Ishikawa (cell line): ENCODE measurements at regions not wholly inside any gene's neighbourhood (a gene's known extent, or its start where the extent isn't known, plus 50 kb on each side); places are given as distances from the start of the nearest gene placed in this dataset.

Experiments
- CEBPB ChIP-seq: IDR thresholded peaks from 2 replicates; pipeline ENCODE4 v1.6.1; 2012
- CREB1 ChIP-seq: IDR thresholded peaks from 2 replicates; pipeline ENCODE4 v1.6.1; 2012; ENCODE audit warnings: low read depth
- EGR1 ChIP-seq: IDR thresholded peaks from 2 replicates; pipeline ENCODE4 v1.6.1; 2012
- EP300 ChIP-seq: IDR thresholded peaks from 2 replicates; pipeline ENCODE4 v1.6.1; 2012; ENCODE audit warnings: borderline replicate concordance
- FOXM1 ChIP-seq: IDR thresholded peaks from 2 replicates; pipeline ENCODE4 v1.6.1; 2012; ENCODE audit warnings: low read depth, borderline replicate concordance
- MAX ChIP-seq: IDR thresholded peaks from 2 replicates; pipeline ENCODE4 v1.6.1; 2012
- NFIC ChIP-seq: IDR thresholded peaks from 2 replicates; pipeline ENCODE4 v1.6.1; 2012
- RAD21 ChIP-seq: IDR thresholded peaks from 2 replicates; pipeline ENCODE4 v1.6.1; 2012; ENCODE audit warnings: low read depth
- REST ChIP-seq: IDR thresholded peaks from 2 replicates; pipeline ENCODE4 v1.6.1; 2012; ENCODE audit warnings: low read depth, mild to moderate bottlenecking
- TAF1 ChIP-seq: IDR thresholded peaks from 2 replicates; pipeline ENCODE4 v1.6.1; 2012; ENCODE audit warnings: low read depth, mild to moderate bottlenecking
- TCF12 ChIP-seq: IDR thresholded peaks from 2 replicates; pipeline ENCODE4 v1.6.1; 2012; ENCODE audit warnings: low read depth
- TEAD4 ChIP-seq: IDR thresholded peaks from 2 replicates; pipeline ENCODE4 v1.6.1; 2012
- USF1 ChIP-seq: IDR thresholded peaks from 2 replicates; pipeline ENCODE4 v1.6.1; 2012
- YY1 ChIP-seq: IDR thresholded peaks from 2 replicates; pipeline ENCODE4 v1.6.1; 2012; ENCODE audit warnings: low read depth
- ZBTB7A ChIP-seq: IDR thresholded peaks from 2 replicates; pipeline ENCODE4 v1.6.1; 2012; ENCODE audit warnings: low read depth

GRCh38 chr10:59595593-59595992 is 114.1 kb downstream of the SLC16A9 start:
- TF ChIP-seq YY1, result no peak

- TF ChIP-seq REST (no peak), TEAD4 (no peak), TCF12 (no peak), MAX (no peak), RAD21 (no peak), CREB1 (no peak), USF1 (no peak), CEBPB (no peak), EGR1 (no peak), NFIC (no peak)
Measured at GRCh38 chr10:59593768-59594167, 115.9 kb downstream of the SLC16A9 start.

GRCh38 chr10:59589796-59590195 is 119.9 kb downstream of the SLC16A9 start:
- TF ChIP-seq REST (no peak), RAD21 (no peak), YY1 (no peak), USF1 (no peak), TEAD4 (no peak), ZBTB7A (no peak), TCF12 (no peak), EP300 (no peak), MAX (no peak), EGR1 (no peak), NFIC (no peak), CREB1 (no peak), TAF1 (no peak)

GRCh38 chr10:59588791-59589190 is 120.9 kb downstream of the SLC16A9 start:
- TF ChIP-seq USF1, result no peak
- TF ChIP-seq CEBPB, result no peak
- no peak for TF ChIP-seq RAD21
- no peak for TF ChIP-seq REST
- TF ChIP-seq MAX, result no peak
- TF ChIP-seq FOXM1, result no peak
- no peak for TF ChIP-seq YY1

- TF ChIP-seq EGR1 (no peak), NFIC (no peak), TEAD4 (no peak), REST (no peak), CREB1 (no peak), RAD21 (no peak), TAF1 (no peak), YY1 (no peak), EP300 (no peak), TCF12 (no peak), MAX (no peak), FOXM1 (no peak), CEBPB (no peak), USF1 (no peak), ZBTB7A (no peak)
Measured at GRCh38 chr10:59587756-59588140, 121.9 kb downstream of the SLC16A9 start.
